Activated gamma-delta T cell treated with anti-CD3 and anti-CD28 coated beads, Interleukin-2, amount 50 U/mL, for 16 hours (primary cell): ENCODE measurements at regions not wholly inside any gene's neighbourhood (a gene's known extent, or its start where the extent isn't known, plus 50 kb on each side); places are given as distances from the start of the nearest gene placed in this dataset.
"Not testable (repeated sequence)": the region's sequence is repeated elsewhere in the genome, so short reads cannot be mapped to it uniquely, and the experiment has no call there.

ENCODE experiments used
- DNase-seq: peaks from one replicate; pipeline ENCODE4 v3.0.0-alpha.2; 2020; ENCODE audit warnings: low read depth

GRCh38 chr3:27556887-27557286 is 72.7 kb upstream of the SLC4A7 start:
- DNase-seq: no peak

- no peak for DNase-seq
Measured at GRCh38 chr3:27554706-27555105, 70.5 kb upstream of the SLC4A7 start.

GRCh38 chr3:27553886-27554540 is 69.8 kb upstream of the SLC4A7 start:
- no peak for DNase-seq

- DNase-seq: not testable (repeated sequence)
Measured at GRCh38 chr3:27552708-27553107, 68.5 kb upstream of the SLC4A7 start.

- not testable (repeated sequence) for DNase-seq
Measured at GRCh38 chr3:27551413-27551812, 67.2 kb upstream of the SLC4A7 start.

- no peak for DNase-seq
Measured at GRCh38 chr3:27545061-27545460, 60.9 kb upstream of the SLC4A7 start.

- no peak for DNase-seq
Measured at GRCh38 chr3:27544372-27544865, 60.2 kb upstream of the SLC4A7 start.

GRCh38 chr3:27542476-27542875 is 58.3 kb upstream of the SLC4A7 start:
- DNase-seq: no peak

- DNase-seq: no peak
Measured at GRCh38 chr3:27540231-27540630, 56.0 kb upstream of the SLC4A7 start.

- no peak for DNase-seq
Measured at GRCh38 chr3:27536491-27536890, 52.3 kb upstream of the SLC4A7 start.

- no peak for DNase-seq
Measured at GRCh38 chr3:27535809-27536392, 51.7 kb upstream of the SLC4A7 start.

GRCh38 chr3:27533718-27534573 is 49.8 kb upstream of the SLC4A7 start:
- peak; percentile 17 for DNase-seq
